Lung (tissue), 11 donors: ENCODE measurements at regions not wholly inside any gene's neighbourhood (a gene's known extent, or its start where the extent isn't known, plus 50 kb on each side); places are given as distances from the start of the nearest gene placed in this dataset.
A peak's percentile ranks its signal among the peaks of the same experiment; 100 is the strongest.

Experiments
- ATAC-seq: fragments of 200-7000 bp; cut with Tn5 transposase; one replicate; pipeline ENCODE4 v1.9.1; 2020; ENCODE audit warnings: moderate number of reproducible peaks; ENCODE audit not compliant: insufficient read depth, low FRiP score
- DNase-seq, 3 donors: peaks; one replicate each; pipeline ENCODE4 v3.0.0-alpha.2; 2013 to 2017
- H3K27ac ChIP-seq, 2 donors: one replicate each; pipeline ENCODE4 v1.5.1; 2013; ENCODE audit warnings: mild to moderate bottlenecking in 2 of 2, moderate library complexity in 2 of 2, control low read depth in 1 of 2, inconsistent platforms in 1 of 2, low read depth in 1 of 2, low read length in 1 of 2
- H3K27me3 ChIP-seq, 3 donors: one replicate each; pipeline ENCODE4 v1.5.1; 2013; ENCODE audit warnings: low read length in 2 of 3; ENCODE audit not compliant: control insufficient read depth in 3 of 3, insufficient read depth in 3 of 3
- H3K36me3 ChIP-seq, 4 donors: one replicate each; pipeline ENCODE4 v1.5.1; 2013; ENCODE audit warnings: low read length in 4 of 4, mild to moderate bottlenecking in 1 of 4, moderate library complexity in 1 of 4; ENCODE audit not compliant: control insufficient read depth in 4 of 4, insufficient read depth in 4 of 4
- H3K4me1 ChIP-seq, 5 donors: one replicate each; pipeline ENCODE4 v1.5.1; 2013; ENCODE audit warnings: low read length in 5 of 5, mild to moderate bottlenecking in 2 of 5, moderate library complexity in 1 of 5; ENCODE audit not compliant: control insufficient read depth in 5 of 5, insufficient read depth in 5 of 5
- H3K4me3 ChIP-seq: one replicate; pipeline ENCODE4 v1.5.1; 2013; ENCODE audit warnings: mild to moderate bottlenecking, control low read depth, moderate library complexity
- H3K9ac ChIP-seq, 2 donors: one replicate each; pipeline ENCODE4 v1.5.1; 2013; ENCODE audit warnings: low read length in 2 of 2, control low read depth in 1 of 2; ENCODE audit not compliant: insufficient read depth in 1 of 2
- H3K9me3 ChIP-seq, 4 donors: one replicate each; pipeline ENCODE4 v1.5.1; 2013; ENCODE audit warnings: low read length in 3 of 4, mild to moderate bottlenecking in 1 of 4, moderate library complexity in 1 of 4; ENCODE audit not compliant: control insufficient read depth in 4 of 4, insufficient read depth in 3 of 4
- CTCF ChIP-seq: IDR thresholded peaks from 2 replicates; pipeline ENCODE4 v1.5.1; 2012; ENCODE audit warnings: mild to moderate bottlenecking; ENCODE audit errors: control extremely low read depth, extremely low read depth
- WGBS, 2 donors: extraction: QIAGEN DNeasy Blood & Tissue Kit; methylation state at CpG; one replicate each; pipeline ENCODE4 v1.1.7; 2013; 5-methylcytosine and 5-hydroxymethylcytosine counted together
- donor health status: control.
- donor health status: control.
- donor health status: Bipolar disorder and iron deficiency.
- donor health status: healthy.
- donor health status: DM: yes; HTN: yes; CAD: no.

DNA sequence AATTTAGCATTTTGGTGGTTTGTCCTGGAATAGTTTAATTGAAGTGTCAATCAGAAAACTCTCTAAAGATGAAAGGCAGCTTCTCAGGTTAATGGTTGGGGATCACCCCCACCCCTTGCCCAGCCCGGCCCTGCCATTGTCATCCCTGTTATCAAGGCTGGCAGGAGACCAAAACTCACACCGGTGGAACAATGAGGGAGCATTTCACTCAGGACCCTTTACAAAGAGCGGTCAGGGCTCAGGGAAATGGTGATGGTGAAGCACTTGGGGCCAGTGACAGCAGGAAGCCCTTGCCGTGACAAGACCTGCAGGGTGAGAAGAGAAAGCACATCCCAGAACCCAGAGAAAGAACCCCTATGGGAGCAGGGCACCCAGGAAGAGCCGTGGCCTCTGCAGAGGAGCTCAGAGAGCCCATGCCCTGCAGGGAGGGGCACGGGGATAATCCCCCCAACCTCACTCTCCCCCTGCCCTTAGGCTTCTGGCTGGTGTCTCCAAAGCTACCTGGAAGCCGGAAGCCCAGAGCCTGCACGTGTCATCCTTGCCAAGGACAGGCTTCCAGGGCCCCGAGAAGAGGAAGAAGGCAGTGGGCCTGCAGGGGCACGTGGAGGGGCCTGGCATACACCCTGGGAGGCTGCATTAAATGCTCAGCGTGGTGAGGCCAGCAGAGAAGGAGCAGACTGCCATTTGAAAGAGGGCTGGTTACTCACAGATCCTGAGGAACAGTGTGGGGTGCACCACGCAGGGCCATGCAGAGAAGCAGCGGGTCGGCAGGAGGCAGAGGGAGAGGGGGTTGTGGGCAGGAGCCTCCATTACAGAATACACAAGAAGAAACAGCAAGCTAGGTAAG, 80.6 kb upstream of the PRR20G start:
- no peak for DNase-seq

DNA sequence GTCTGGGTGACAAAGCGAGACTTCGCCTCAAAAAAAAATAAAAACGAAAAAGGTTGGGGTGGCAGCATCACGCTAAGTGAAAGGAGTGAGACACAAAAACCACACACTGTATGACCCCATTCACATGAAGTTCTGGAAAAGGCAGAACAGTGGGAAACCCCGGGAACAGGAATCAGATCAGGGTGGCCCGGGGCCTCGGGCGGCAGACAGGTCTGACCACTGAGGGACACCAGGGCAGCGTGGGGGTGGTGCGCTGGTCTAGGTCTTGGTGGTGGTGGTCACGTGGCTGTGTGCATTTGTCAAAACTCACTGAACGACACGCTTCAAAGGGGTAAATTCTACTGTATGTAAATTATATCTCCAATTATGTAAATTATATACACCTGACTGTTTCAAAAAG, 79.7 kb upstream of the PRR20G start:
- no peak for DNase-seq
- 86 to 87% methylated on average over 13 of the region's 13 CpGs for WGBS, 2 donors

More for the DNA sequence above, 80.6 kb upstream of the PRR20G start:
- WGBS, 2 donors, result 50 to 51% methylated on average over 14 of the region's 14 CpGs
- ATAC-seq, result no peak
- Histone ChIP-seq H3K9ac (no peak overlapping the region), H3K36me3 (no peaks in the 10 kb centered on the region), H3K27me3 (peaks cover 0 to 13% (median 3%) of the 10 kb centered on the region in 3 donors), H3K9me3 (no peaks in the 10 kb centered on the region), H3K27ac (no peak overlapping the region), H3K4me3 (no peak overlapping the region), H3K4me1 (no peaks in the 10 kb centered on the region)
- TF ChIP-seq CTCF, result no peak

DNA sequence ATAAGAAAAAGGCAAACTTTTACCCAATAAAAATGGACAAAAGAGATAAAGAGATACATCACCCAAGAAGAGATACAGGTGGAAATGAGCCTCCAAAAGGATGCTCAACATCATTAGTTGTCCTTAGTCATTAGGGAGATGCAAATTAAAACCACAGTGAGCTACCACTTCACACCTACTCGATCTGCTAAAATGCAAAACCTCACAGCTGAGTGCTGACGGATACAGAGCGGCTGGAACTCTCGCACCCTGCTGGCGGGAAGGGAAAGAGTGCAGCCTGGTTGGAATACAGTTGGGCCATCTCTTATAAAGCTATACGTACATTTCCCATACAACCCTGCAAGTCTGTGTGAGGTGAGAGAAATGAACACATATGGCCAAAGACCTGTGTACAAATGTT, 78.5 kb upstream of the PRR20G start:
- H3K4me1 ChIP-seq, result no peaks in the 10 kb centered on the region
- peaks cover 0 to 4% (median 0%) of the 10 kb centered on the region in 4 donors for H3K9me3 ChIP-seq
- ATAC-seq (no peak), DNase-seq (peak in 2 of 3 donors; percentile 22 to 46)
- no peak overlapping the region for H3K9ac ChIP-seq
- peaks cover 0 to 10% (median 3%) of the 10 kb centered on the region in 3 donors for H3K27me3 ChIP-seq
- TF ChIP-seq CTCF, result no peak
- 39 to 57% methylated on average over 6 of the region's 6 CpGs for WGBS, 2 donors
- H3K27ac ChIP-seq, result no peak overlapping the region
- H3K4me3 ChIP-seq, result no peak overlapping the region
- H3K36me3 ChIP-seq, result no peaks in the 10 kb centered on the region

More for the DNA sequence above, 79.7 kb upstream of the PRR20G start:
- no peaks in the 10 kb centered on the region for H3K36me3 ChIP-seq
- no peak for TF ChIP-seq CTCF
- no peak overlapping the region for H3K9ac ChIP-seq
- H3K9me3 ChIP-seq, result peaks cover 0 to 4% (median 0%) of the 10 kb centered on the region in 4 donors
- H3K27me3 ChIP-seq, result peaks cover 0 to 13% (median 3%) of the 10 kb centered on the region in 3 donors
- H3K4me3 ChIP-seq, result no peak overlapping the region
- no peaks in the 10 kb centered on the region for H3K4me1 ChIP-seq
- ATAC-seq, result no peak
- no peak overlapping the region for H3K27ac ChIP-seq
